HG03066 (cell line): ENCODE measurements at regions not wholly inside any gene's neighbourhood (a gene's known extent, or its start where the extent isn't known, plus 50 kb on each side); places are given as distances from the start of the nearest gene placed in this dataset.
"Not testable (repeated sequence)": the region's sequence is repeated elsewhere in the genome, so short reads cannot be mapped to it uniquely, and the experiment has no call there.

Experiments
- ATAC-seq: cut with Tn5 transposase; IDR thresholded peaks from one replicate; pipeline ENCODE4 v1.9.1; 2021; ENCODE audit warnings: low read depth; ENCODE audit not compliant: unreplicated experiment

DNA sequence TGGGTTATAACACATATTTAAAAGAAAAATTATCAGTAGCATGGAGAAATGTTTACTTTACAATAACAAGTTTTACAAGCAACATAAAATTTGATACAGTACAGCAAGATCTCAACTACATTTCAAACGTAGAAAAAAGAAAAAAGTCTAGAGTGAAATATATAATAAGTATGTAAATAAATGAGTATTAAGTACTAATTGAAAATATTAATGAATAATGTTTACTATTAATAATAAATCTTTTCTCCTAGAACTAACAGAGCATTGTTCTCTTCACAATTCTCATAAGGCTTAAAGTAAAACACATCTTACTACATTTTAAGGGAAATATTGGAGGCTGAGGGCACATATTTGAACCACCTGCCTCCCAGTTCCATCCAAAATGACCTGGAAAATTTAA is 72.1 kb downstream of the TMEM212 start:
- ATAC-seq: no peak

DNA sequence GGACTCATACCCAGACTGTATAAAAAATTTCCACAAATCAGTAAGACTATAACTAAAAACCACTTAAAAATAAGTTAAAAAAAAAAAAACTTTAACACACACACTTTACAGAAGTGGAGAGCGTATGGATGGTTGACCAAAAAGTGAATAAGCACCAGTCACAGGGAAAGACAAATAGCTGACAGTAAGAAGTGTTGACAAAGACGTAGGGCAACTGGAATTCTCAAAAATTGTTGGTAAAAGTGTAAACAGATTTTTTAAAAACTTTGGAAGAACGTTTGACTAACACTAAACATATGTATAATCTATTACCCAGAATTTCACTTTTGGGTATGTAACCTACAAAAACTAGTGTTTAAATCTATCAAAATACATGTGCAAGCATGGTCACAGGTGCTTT is 73.7 kb downstream of the TMEM212 start:
- ATAC-seq: no peak

DNA sequence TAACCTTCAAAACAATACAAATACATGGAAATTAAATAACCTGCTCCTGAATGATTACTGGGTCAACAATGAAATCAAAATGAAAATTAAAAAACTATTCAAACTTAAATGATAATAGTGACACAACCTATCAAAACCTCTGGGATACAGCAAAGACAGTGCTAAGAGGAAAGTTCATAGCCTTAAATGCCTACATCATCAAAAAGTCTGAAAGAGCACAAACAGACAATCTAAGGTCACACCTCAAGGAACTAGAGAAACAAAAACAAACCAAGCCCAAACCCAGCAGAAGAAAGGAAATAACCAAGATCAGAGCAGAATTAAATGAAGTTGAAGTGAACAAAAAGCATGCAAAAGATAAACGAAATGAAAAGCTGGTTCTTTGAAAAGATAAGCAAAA is 79.5 kb downstream of the TMEM212 start:
- not testable (repeated sequence) for ATAC-seq

DNA sequence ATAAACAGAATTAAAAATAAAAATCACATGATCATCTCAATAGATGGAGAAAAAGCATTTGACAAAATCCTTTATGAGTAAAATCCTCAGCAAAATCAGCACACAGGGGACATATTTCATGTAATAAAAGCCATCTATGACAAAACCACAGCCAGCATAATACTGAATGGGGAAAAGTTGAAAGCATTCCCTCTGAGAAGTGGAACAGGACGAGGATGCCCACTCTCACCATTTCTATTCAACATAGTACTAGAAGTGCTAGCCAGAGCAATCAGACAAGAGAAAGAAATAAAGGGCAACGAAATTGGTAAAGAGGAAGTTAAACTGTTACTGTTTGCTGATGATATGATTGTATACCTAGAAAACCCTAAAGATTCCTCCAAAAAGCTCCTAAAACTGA is 80.5 kb downstream of the TMEM212 start:
- ATAC-seq: not testable (repeated sequence)

DNA sequence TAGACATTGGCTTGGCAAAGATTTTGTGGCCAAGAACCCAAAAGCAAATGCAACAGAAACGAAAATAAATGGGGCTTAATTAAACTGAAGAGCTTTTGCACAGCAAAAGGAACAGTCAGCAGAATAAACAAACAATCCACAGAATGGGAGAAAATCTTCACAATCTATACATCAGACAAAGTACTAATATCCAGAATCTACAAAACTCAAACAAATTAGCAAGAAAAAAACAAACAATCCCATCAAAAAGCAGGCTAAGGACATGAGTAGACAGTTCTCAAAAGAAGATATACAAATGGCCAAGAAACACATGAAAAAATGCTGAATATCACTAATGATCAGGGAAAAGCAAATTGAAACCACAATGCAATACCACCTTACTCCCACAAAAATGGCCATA is 81.7 kb downstream of the TMEM212 start:
- not testable (repeated sequence) for ATAC-seq

DNA sequence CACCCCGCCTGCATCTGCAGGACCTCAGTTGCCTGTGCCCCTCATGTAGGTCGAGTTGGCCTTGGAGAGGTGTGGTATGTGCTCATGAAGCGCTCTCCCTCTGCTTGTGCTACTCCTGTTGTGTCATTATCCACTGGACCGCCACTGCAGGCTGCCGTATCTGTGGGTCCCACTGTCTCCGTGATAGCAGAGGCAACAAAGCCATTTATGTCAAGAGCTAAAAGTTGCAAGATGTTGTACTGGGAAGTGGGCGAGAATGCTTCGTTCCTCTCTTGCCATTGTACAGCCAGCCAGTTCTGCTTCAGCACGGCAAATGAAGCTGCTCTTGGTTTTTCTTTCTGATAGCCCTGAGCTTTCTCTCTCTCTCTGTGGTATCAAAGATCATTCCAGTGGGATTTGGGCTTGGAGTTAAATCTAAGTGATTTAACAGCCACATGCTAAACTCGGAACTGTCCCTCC is 89.0 kb downstream of the TMEM212 start:
- no peak for ATAC-seq

DNA sequence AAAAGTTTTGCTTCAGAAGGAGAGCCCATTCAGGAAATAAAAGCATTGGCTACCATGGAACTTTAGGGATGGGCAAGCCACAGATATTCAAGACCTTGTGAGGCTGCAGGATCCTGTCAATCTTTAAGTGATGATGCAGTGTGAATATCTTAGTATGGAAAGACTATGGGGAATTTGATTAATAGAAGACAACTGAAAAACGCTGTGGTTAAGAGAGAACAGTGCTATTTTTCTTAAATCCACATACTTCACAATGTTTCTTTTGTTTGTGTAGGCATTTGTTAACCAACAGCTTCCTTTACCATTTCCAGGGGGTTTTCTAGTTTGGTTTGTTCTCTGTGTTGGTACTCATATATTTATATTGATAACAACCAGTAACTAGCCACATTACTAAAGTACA is 90.3 kb downstream of the TMEM212 start:
- no peak for ATAC-seq

DNA sequence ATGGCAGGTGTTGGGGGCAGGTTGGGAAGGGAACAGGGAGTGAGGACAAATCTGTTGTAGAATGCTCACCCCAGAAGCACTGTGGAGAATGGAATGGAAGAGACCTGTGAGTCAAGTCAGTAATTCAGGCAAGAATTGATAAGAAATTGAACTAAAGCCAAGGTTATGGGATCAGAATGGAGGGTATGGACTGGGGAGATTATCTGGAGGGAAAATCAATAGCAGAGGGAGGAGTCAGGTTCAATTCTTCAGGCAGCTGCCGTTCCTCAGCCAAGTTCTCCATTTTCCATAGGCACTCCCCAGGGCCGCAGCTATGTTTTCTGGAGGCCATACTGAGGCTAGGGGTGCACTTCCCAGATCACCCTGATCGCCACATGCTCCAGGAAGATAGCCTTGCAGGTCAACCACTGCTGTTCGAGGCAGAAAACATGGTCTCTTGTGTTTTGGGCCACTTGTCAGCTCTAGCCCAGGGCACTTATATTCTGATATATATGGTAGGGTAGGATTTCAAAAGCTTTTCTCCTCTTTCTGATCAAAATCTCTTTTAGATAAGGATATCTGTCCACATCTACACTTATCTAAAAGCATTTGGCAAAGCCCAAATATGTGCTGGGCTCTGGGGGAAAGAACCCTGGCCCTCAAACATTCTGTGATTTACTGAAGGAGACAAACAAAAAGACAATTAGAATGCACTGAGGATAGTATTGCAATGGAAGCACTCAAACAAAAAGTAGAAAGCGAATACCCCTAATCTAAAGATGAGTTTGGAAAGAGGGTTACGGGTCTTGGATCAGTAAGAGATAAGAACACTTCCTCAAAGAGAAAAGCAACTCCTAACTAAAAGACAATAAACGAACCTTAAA is 92.3 kb downstream of the TMEM212 start:
- ATAC-seq: no peak

DNA sequence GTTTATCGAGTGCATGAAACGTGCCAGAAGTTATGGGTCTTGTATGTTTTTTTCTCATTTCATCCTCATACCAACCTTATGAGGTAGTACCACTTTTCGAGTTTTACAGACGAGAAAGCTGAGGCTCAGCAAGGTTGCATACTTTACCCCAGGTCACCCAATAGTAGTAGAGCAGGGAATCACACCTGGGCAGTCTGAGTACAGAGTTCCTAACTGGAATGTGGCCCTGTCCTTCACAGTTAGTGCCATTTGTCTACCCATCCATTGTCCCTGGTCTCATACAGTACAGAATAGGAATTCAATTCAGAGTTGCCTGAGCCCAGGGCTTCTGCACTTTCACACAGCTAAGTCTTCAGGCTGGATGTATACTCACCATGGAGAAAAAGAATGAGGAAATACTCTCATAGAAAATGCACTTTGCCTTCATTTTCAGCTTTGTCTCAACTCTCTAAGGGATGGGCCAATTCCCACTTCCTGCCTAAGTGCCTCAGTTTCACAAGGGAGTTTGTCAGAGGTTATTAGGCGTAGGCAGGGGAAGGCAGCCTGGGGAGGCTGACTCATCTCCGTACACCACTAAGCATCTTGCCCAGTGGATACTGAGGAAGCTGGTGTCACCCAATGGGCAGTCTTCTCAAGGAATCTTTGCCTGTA is 93.2 kb downstream of the TMEM212 start:
- ATAC-seq: no peak

DNA sequence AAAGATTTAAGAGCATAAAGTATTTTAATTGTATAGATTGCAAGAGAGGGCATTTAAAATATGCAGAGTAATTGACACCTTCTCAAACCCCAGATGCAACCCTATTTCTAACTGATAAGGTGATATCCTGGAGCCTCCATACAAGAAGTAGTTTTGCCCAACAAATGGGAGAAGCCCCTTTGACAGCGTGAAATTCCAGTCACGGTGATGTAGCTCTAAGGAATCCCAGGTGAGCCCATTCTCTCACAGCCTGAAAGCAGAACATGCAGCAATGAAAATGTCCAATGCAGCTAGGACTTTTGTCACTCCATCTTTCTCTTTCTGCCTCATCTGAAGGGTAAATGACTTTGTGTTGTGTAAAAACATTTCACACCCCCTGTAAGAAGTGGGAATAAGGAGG is 96.4 kb downstream of the TMEM212 start:
- ATAC-seq: no peak

DNA sequence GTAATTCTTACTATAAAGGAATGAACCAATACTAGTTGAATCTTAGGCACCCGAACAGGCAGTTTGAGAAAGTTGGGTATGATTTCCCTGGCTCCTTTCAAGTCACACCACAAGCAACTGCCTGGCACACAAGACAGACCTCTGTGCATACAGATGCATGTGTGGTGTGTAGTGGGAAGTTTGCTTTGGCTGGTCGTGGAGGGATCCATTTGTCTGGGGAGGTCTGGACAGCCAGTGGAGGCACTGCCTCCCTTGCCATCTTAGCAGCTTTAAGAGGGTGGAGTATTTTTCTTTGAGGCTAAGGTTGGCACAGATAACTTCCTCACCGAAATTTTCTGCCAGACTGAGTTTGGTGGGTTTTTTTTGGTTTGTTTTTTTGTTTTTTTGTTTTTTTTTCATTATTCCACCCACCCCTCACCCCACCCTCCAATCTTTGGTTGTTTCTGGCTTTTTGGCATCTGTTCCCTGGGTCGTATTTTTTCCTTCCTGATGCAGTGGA is 97.1 kb downstream of the TMEM212 start:
- no peak for ATAC-seq

DNA sequence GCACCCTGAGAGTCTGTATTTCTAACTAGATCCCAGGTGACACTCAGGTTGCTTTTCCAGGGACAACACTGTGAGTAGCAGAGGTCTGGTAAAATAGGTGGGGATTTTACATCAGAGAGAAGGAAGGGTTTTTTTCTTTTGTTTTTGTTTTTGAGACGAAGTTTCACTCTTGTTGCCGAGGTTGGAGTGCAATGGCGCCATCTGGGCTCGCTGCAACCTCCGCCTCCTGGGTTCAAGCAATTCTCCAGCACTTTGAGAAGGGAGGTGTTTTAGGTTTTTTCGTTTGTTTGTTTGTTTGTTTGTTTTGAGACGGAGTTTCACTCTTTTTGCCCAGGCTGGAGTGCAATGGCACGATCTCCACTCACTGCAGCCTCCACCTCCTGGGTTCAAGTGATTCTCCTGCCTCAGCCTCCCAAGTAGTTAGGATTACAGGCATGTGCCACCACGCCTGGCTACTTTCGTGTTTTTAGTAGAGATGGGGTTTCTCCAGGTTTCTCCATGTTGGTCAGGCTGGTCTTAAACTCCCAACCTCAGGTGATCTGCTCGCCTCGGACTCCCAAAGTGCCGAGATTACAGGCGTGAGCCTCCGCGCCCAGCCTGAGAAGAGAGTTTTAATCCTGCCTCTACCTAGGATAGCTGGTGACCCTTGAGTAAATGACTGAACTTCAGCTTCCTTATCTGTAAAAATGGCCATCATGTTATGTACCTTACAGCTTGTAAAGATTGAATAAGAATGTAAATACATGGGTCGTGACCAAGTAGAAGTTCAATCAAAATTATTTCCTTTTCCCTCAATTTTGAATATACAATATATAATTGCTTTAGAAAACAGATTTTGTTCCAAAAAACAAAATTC is 95.9 kb upstream of the FNDC3B start:
- no peak for ATAC-seq

DNA sequence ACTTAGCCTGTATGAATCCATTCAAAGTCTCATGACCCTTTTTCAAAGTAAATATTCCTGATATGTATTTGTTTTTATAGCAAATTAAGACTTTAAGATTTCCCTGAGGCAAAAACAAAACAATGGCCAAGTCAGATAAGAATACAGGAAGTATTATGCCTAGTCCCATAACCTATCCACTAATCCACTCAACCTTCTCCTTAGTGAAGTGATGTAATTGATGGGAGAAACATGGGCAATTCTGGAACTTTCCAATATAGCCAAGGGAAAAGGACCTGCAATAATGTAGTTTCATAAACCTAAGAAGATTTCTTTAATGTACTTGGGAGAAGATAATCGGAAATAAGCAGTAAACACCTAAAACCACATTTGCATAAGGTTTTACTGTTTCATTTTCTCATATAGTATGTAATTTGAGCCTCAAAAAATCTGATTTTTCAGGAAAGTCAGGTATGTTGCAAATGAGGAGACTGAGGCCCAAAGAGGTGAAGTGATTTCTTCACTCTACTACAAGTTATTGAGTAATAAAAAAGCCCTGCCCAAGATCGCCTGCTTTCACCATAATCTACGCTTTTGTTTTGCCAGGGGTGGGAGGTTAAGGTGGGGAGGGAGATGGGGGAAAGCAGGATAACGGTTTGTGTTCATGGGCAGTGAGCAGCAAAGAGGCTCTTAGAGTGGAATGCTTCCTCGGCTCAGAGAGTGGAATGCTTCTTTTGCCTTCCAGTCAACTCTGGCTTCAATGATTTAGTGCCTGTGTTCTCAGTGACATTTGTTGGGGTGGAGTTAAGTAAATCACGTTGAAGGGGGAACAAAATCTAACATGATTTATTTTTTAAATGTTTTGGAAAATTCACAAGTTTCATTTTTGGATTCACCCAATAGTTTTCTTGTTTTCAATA is 95.0 kb upstream of the FNDC3B start:
- no peak for ATAC-seq

DNA sequence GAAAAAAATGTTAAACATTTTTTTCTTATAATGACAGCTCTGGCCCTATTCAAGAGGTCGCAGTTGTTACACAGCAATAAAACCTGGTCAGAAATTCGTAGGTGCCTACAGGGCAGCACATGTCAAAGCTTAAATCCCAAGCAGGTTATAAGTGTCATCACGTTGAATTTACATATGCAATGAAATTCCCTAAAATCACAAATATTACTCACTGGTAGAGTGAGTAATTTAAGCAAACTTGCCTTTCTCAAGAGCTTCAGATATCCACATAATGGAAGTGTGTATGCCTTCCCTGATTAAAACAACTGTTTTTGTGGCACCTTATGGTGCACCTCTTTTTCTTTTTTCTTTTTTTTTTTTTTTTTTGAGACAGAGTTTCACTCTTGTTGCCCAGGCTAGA is 90.7 kb upstream of the FNDC3B start:
- no peak for ATAC-seq

DNA sequence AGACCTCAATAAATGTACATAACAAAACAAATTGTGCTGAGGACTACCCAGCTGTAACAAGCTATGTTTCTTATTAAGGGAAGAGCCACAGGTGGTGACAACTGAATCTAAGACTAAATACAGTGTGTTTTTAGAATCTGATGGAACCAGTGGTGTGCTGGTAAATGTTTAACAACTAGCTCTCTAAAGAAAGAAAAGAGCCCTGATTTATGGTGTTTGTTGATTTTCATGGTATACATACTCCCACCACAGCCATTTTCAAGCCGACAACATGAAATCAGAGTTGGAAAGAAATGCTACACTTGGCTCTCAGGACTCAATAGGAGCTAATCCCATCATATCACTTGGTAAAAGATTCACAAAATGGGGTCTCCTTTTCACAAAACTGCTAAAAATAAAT is 89.8 kb upstream of the FNDC3B start:
- ATAC-seq: no peak

DNA sequence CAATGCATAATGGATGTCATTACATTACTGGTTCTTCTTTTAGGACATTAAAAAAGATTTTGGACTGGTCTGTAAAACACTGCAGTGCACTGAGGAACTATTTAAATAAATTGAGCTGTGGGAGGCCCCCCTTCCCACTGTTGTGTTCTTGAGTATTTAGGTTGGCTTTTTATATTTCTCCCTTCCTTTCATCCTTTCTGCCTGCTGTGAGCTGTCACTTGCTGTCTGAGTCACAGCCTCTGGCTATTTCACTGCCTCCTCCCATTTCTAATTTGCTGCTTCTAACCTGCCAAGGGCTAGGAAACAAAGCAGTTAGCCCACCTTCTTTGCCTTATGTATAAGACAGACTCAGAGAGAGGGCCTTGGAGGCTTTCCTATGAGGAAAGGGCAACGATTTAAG is 89.0 kb upstream of the FNDC3B start:
- no peak for ATAC-seq

DNA sequence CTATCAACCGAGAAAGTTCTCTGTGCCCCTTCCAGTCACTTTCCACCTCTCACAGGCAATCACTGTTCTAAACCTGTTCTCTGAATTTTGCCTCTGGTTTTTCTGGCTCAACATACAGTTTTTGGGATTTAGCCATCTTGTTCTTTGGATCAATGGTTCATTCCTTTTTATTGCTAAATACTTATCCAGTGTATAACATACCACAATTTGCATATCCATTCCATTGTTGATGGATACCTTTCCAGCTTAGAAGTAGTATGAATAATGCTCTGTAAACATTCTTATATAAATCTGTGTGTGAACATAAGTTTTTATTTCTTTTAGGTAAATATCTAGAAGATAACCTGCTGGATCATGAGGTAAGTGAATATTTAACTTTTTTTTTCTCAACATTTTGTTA is 87.8 kb upstream of the FNDC3B start:
- no peak for ATAC-seq

DNA sequence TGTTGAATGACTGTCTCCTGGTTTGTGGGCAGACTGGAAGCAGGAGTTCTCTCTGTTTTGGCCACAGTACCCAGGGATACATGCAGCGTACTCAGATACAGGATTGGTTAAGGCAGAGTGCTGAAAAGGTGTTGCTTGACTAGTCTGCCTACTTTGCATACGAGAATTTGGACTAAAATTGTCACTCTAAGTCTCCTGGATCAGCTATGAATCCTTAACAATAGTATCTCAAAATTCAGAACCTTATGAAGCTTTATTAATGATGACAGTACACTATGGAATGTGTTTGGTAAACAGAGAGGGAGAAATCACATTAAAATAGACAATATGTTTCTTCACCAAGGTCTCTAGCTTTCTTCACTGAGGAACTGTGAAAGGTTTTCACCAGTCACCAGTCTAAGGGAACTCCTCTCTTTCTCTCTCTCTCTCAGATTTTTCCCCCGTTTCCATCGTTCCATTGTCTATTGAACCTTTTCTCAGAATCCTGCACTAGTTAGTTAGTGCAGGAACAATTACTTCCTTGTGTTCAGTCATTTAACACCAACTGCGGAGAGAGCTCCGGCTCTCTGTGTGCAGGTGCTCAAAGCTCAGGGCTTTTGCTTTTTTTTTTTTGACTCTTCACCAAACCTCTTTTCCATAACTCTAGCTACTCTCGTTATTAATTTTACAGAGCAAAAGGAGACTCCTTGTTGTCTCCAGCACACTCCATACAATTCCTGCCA is 85.9 kb upstream of the FNDC3B start:
- no peak for ATAC-seq

DNA sequence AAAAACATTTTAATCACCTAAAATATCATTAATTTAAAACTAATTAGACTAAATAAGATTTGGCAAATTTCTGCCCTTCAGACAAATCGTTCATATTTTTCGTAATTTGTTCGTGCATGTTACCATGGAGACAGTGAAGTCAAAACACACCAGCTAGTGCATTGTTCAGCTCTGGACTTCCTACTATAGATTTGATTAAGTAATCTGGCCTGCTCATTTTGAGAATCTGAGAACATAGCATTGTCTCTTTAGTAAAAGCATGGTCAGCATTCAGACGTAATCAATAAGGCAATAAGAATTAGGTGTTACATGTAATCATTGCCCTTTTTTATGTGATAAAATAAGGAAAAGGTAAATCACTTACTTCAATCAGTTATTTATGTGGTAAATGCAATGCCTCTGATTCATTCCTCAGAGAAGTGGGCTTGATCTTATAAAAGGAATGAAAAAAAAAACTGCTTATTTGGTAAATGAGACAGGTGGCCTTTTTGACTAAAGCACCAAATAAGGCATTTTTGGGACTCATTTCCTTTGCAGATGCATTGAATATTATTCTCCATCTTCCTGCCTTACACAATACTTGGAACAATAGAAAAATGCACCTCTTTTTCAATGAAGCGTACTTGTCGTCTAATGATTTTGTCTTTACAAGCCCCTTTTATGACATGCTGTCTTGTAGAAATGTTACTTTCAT is 84.5 kb upstream of the FNDC3B start:
- no peak for ATAC-seq
